ENCODE measurements at regions not wholly inside any gene's neighbourhood (a gene's known extent, or its start where the extent isn't known, plus 50 kb on each side); places are given as distances from the start of the nearest gene placed in this dataset.
A peak's percentile ranks its signal among the peaks of the same experiment; 100 is the strongest.

DNA sequence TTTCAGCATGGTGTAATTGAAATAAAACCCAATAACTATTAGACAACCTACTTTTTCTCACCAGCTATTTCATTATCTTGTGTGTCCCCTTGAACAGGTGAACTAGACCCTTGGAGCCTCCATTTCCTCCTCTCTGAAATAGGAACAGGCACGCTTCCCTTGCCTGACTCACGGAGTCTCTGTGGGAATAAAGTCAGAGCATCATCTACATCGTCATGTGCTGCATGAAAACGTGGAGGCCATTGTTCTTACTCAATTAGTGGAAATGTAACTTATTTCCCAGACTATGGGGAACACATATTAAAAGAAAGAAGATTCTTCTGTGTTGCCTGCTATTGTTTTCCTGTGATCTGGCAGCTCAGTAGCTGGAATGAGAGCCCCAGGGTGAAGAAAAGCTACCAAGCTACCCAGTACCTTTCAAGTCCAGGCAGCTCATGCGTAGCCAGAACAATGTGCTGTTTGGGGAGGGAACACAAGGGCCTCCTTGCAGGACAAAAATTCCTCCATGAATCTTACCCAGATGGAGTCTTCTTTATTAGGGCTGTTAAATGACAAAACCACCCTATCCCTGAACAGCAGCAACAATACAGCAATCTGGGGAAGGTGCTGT is 59.8 kb downstream of the SOX11 start:
- DNase-seq (ENCODE audit: low spot score) = no peak

DNA sequence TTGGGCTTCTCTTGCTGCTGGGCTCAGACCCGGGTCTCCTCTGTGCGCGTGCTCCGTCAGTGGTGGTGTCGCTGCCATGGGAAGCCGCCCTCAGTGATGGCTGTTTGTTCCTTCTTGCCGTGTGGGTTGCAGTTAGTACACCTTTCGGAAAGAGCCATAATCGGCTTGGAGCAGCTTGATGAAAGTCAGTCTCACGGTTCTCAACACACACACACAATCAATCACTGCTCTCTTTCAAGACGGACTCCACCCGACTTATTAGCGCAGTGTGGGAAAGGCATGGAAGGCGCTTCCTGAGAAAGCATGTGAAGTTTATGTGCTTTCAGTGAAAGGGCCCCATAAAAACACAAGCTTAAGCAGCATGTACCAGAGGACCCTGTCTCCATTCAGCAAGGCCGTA is 64.1 kb downstream of the SOX11 start:
- peak; percentile 76 for DNase-seq (ENCODE audit: low spot score)

DNA sequence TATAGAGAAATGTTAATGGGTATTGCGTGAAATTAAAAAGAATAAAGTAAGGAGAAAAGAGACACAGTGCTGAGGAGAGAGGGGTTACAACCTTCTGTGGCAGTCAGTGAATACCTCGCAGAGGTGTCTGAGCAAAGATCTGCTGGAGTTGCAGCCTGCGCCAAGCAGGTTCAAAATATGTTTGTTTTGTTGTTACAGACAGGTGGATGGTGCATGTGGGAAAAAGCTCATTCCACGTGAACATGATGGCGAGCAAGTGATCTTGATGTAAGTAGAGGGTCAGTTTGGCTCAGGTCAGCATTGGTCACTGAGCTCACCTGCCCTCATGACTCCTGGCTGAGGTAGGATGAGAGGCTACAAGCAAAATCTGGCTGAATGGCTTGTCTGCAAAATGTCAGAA is 66.2 kb downstream of the SOX11 start:
- DNase-seq (ENCODE audit: low spot score) = no peak

DNA sequence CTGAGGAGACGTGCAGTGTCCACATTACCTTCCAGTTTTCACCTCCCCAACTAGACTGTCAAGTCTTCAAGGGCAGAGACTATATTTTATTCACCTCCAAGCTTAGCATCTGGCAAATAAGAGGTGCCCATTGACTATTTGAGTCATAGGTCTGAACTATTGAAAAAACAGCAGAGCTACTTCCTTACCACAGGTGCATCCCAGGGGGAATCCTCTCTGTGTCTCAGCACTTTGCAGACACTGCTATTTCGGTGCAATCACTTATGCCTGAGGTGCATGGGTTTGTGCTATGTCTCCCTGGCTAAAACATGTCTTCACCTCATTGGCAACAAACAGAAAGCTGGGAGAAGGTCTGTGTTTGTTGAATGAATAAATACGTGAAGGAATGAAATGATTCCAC is 67.8 kb downstream of the SOX11 start:
- DNase-seq (ENCODE audit: low spot score) = no peak

DNA sequence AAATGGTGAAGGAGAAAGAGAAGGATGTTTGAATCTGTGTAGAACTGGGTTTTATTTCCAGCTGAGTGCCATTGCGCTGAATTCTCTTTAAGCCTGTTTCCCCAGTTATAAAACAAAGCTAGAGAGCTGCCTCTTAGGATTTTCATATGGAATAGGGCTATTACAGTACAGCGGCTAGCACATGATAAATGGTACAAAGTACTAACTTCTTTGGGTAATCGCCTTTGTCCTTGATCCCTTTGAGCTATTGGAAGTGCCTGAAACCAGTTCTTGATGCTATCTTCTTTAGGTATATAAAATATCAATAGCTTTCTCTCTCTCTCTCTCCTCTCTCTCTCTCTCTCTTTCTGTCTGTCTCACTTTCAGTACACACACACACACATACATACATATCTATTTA is 71.3 kb downstream of the SOX11 start:
- no peak for DNase-seq (ENCODE audit: low spot score)

DNA sequence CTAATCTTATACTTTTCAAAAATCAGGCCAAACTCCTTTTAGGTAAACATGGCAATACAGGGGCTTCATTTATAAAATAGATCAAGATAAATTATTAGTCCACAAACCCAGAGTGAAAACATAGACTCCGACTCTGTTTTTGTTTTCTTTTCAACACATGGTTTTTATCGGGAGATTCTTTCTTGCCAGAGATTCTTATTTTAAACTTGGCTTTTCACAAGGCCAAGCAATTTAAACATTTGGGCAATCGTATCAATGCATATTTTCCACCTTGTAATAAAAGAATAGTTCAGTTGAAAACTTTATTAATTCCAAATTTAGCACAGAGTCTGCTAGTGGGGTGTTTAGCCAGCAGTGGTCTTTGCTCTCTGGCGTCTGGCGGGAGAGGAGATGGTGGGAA is 71.9 kb downstream of the SOX11 start:
- DNase-seq (ENCODE audit: low spot score) = no peak

DNA sequence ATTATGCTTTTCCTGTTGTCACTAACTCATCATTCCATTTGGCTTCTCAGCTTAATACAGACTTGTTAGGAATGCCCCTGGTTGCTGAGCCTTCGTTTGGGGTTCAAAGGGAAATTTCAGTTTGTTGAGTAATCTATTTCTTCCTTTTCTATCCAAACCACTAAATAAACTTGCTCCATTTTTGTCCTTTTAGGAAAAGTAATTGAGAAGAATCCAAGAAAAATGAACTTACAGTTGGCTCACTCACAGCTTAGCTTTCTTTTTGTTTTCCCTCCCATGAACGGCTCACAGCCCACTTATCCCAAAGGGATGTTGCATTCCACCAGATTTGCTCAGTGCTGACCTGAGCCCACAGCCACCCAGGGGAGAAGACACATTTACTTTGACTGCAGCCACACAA is 73.9 kb downstream of the SOX11 start:
- no peak for DNase-seq (ENCODE audit: low spot score)

DNA sequence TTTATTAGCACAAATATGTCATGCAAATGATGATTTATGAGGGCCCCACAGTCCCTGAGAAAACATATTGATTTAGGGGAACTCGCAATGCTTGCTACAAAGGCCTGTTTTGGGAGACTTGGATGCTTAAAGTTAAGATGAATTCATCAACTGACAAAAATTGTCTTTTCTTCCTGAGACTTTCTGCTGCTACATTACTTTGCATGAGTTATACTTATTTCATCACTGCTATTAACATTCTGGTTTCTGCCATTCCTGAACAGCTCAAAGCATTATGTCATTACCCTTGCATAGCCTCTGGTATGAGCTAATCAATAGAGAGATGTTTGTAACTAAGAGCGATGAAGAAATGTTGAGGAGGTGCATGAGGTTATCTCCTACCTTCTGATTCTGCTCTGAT is 74.4 kb downstream of the SOX11 start:
- no peak for DNase-seq (ENCODE audit: low spot score)

DNA sequence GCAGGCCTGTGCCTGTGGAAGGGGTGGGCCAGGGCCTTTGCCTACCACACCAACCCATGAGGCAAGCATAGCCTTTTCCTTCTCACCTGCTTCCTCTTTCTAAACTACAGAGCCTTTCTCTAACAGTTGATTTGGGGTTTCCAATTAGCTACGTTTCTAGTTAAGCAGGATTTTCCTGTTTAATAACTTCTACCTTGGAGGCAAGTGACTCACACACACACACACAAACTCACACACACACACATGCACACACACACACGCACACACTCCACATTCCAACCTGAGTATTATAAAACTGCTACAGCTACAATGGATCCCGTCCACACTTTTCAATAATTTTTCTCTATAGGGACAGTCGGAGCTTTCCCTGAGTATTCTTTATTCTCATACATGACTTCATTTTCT is 84.9 kb downstream of the SOX11 start:
- DNase-seq (ENCODE audit: low spot score) = peak; percentile 76

DNA sequence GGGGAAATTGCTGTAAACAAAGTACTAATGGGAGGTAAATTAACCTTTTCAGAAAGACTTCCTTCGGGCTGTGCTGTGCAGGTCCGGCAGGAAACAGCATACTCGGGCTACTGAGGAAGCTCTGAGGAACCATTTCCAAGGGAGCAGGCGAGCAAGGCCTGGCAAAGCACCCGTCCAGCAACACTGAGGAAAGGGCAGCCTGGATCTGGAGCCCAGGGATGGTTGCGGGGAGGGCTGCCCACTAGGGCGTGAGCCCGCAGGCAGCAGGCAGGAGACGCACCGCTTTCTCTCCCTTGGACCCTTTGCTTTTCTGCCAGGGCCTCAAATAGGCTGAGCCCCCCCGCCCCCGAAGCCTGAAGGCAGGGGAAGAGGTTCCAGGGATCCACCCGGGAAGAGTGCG is 89.5 kb downstream of the SOX11 start:
- no peak for DNase-seq (ENCODE audit: low spot score)

DNA sequence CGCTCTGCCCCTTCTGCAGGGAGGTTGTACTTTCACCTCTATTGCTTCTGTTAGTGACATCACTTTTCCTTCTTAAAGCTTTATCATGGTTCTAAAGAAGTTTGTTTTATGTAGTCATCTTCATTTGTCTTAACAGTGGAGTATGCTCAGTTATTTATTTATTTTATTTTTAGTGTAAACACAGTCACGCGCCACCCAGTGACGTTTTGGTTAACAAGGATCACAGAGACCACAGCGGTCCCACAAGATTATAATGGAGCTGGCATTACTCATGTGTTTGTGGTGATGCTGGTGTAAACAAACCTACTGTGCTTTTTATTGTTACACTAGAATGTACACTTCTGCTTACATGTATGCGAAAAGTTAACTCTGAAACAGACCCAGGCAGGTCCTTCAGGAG is 89.9 kb downstream of the SOX11 start:
- no peak for DNase-seq (ENCODE audit: low spot score)

DNA sequence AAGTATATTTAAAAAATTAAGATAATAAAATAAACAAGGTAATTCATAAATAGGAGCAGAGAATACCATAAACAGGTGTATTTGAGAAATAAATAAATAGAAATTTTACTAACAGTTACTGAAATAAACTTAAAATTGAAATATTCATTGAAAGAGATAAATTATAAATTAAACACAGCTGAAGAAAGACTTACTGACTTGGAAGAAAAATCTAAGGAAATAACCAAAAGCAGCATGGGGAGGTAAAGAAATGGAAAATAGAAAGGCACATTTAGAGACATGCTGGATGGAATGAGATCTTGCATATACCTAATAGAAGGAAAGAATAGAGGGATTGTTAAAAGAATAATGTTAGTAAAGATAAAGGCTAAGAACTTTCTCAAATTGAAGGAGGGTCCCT is 96.3 kb downstream of the SOX11 start:
- no peak for DNase-seq (ENCODE audit: low spot score)

DNA sequence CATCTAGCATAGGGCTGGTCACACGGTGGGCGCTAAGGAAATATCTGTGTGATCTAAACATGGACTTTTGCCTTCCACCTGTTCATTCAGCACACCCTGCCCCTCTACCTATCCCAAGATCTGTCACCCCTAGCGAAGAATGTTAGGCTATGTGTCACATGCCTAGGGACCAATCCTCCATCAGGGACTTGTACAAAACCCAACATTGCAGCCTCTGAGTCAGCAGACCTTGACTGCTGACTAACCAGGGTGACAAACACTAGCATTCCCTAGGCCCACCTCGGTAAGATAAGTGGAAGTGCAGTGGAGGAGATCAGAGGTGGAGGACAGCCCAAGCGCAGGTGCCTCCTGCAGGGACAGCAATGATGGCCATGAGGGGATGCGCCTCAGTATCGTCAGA is 99.2 kb downstream of the SOX11 start:
- no peak for DNase-seq (ENCODE audit: low spot score)

DNA sequence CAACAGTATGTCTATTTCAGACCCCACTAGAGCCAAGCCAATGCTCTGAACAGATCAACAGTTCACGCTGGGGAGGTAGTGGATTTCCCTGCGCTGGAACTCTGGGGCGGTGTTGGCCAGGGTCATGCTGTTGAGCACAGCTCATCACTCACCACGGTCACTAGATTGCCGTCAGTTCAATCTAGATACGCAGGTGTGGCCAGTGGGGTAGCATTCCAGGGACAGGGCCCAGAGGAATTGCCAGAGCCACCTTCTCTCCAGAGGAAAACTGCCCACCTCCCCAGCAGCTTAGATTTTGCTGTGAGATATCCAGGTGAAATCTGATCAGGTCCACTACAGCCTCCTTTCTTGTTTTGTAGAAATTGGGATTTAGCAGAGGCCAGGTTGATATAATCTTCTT is 101.8 kb downstream of the SOX11 start:
- DNase-seq (ENCODE audit: low spot score) = no peak

DNA sequence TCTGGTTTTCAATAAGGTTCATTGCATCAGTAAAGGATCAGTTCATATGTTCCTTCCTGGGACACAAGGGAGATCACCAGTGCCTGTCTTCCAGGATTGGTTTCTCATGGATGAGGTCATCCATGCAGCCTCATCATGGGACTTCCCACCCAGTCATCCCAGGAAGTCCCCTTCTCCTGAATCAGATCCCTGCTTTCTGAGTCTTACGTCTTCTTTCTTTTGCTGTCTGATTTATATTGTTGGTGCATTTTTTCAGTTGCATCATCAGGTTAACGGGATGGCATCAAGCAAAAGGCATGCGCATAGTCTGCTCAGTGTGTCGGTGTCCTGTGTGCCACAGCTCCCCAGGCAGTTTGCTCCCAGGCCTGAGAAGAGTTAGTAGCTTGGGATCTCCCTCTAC is 105.9 kb downstream of the SOX11 start:
- DNase-seq (ENCODE audit: low spot score) = no peak

DNA sequence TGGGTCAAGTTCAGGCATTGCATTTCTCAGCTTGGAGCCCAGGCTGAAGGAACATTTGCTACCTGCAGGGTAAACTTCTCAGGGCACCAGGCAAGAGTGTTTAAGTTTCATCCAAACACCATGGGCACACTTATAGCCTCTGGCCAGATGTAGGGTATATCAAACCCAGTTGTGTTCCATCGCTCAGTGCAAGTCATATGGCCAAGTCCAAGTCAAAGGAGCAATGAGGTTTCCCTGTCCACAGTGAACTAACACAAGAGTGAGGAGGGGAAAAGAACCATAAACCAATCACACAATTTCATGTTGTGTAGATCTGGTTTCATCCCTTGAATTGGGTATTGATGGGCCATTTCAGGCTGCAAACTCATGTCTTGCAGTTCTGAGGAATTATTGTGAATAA is 107.2 kb downstream of the SOX11 start:
- DNase-seq (ENCODE audit: low spot score) = no peak

DNA sequence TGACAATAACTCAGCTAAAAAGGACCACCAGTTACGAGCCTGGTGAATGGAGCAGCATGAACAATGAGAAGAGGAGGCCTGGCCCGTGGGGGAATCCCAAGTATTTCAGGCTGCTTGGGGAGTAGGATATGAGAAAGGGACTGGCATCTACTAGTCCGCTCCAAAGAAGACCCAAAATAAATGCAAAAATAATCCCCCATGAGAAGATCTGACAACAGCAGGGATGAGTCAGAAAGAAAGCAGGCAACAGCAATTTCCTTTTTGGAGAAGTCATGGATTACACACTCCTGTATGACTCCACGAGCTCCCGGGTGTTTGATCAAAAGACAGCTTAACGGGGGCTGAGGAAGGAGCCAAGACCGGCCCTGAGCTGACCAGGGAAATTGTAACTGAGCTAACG is 111.4 kb downstream of the SOX11 start:
- DNase-seq (ENCODE audit: low spot score) = peak; percentile 69

DNA sequence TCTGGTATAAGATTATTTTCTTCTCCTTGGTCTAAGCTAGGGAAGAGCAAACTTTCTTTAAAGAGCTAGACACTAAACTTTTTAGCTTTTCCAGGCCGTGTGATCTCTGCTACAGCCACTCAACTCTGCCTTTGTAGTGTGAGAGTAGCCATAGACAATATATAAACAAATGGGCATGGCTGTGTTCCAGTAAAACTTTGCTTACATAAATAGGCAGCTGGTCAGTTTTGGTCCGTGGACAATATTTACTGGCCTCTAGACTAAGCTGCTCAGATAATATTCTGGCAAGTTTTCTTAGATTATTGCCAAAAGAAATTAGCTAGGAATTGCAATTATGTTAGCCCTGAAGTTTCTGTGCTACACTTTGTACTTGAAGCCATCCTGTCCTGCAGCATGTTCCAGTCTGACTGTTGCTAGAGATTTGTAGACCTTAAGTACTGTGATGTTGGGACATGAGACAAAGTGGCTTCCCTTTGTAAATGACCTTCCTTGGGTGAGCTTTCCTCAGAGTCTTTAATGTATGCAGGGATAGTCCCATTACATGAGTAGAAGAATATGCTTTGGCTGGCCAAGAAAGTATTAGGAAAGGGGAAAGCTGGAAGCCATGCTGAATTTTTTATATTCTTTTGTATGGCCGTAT is 126.9 kb downstream of the SOX11 start:
- no peak for DNase-seq (ENCODE audit: low spot score)

DNA sequence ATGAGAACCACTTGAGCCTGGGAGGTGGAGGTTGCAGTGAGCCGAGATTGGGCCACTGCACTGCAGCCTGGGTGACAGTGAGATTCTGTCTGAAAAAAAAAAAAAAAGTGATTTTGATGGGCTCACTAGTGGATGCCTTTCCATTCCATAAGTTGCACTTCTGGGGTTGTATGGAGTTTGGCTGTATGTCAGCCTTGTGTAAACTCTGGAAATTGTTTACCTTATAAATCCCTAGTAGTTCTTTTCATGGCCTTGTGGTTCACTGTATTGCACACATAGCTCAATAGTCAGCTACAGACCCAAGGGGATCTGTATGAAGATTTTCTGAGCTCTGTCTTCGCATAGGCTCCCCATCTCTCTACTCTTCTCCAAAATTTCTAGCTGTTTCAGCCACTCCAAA is 131.9 kb downstream of the SOX11 start:
- no peak for DNase-seq (ENCODE audit: low spot score)

DNA sequence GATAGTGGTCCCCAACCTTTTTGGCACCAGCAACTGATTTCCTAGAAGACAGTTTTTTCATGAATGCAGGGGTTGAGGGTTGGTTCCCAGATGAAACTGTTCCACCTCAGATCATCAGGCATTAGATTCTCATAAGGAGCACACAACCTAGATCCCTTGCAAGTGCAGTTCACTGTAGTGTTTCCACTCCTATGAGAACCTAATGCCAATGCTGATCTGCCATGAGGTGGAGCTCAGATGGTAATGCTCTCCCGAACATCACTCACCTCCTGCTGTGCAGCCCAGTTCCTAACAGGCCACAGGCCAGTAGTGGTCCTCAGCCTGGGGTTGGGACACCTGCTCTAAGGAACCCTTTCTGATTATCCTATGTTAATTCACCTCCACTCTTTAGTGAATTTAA is 133.5 kb downstream of the SOX11 start:
- no peak for DNase-seq (ENCODE audit: low spot score)

DNA sequence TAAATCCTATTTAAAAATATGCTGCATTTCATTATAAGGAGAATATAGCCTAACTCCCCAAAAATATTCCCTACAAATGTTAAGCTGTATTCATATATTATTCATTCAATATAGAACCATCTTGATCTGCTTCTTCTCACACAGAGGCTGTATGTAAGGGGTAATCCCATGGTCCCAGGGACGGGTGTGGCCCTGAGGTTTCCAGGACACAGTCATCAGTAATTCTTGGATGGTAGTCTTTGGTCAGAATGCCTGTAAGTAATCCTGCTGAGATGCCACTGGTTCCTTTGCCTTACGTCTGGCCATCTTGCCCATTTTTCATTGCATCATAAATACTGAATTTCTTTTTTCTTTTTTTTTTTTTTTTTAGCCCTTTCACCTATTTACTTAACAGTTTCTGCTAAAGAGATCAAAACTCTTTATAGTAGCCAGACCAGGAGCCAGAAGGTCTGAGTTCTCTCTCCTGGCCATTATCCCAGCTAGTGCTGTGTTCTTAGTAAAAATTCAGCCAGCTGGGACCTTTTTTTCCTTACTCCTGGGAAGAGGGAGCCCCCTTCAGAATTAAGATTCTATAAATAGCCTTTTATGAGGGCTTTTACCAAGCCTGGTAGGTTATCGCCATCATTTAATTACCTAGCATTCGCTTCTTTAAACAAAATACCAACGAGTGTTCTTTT is 134.9 kb downstream of the SOX11 start:
- peak; percentile 40 for DNase-seq (ENCODE audit: low spot score)

DNA sequence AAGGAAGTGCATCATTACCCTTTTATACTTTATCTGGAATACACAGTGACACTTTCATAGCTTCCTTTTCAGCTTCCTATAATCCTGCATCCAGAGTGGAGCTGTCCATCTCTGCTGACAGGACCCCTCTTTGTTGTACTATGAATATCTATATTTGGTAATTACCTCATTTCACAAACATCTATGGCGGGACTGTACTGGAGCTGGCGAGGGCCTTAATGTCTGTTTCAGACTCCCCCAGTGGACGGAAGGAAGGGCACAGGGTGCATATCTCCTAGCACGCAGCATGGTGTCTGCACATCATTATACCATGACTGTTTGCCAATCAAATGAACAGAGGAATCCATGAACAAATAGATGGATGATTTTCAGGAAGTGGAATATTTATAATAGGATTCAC is 142.3 kb downstream of the SOX11 start:
- DNase-seq (ENCODE audit: low spot score) = no peak

DNA sequence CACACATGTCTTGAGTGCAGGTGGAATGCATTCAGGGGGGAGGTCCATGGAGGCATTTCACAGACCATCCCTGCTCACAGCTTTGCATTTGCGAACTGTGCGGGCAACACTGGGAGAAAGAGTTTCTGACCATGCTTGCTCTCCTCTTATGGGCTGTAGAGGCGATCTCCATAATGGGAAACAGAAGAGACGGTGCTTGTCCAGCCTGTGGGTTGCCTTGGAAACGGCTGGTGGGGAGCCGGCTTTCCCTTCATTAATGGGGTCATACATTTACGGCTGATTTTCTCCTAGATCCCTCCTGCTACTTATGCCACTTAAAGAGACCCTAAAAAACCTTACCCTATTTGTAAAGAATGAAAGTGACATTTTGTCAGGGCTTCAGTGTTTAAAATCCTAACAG is 147.4 kb downstream of the SOX11 start:
- no peak for DNase-seq (ENCODE audit: low spot score)

DNA sequence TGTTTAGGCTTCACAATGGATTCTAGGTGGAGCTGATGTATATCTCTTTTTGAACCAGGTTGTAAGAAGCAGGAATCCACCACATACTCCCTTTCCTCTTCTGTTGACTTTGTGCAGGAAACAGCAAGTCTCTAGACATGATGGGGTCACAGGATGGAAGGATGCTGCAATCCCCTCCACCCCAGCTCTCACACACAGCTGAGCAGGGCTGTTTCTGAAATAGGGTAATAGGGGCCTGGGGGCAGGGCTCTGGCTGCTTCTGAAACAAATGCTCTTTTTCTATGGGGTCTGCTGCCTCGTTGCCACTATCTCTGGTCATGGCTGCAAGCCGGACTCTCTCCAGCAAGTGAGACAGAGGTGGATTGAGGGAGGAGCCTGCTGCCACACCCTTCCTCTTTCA is 148.9 kb downstream of the SOX11 start:
- DNase-seq (ENCODE audit: low spot score) = no peak

All from umbilical cord (tissue), 1 donor.